Activated T-cell treated with anti-CD3 and anti-CD28 coated beads, Interleukin-2, amount 50 U/mL, for 24 hours (primary cell): ENCODE measurements at regions not wholly inside any gene's neighbourhood (a gene's known extent, or its start where the extent isn't known, plus 50 kb on each side); places are given as distances from the start of the nearest gene placed in this dataset.
"Not testable (repeated sequence)": the region's sequence is repeated elsewhere in the genome, so short reads cannot be mapped to it uniquely, and the experiment has no call there.

Source experiments
- DNase-seq: peaks from one replicate; pipeline ENCODE4 v3.0.0-alpha.2; 2020
- H3K27ac Mint-ChIP-seq: 2 replicates; pipeline ENCODE4 v1.8.0; 2020; ENCODE audit warnings: mild to moderate bottlenecking, mixed read lengths
- H3K27me3 Mint-ChIP-seq: 2 replicates; pipeline ENCODE4 v1.8.0; 2020; ENCODE audit warnings: mixed read lengths
- H3K36me3 Mint-ChIP-seq: 2 replicates; pipeline ENCODE4 v1.8.0; 2020; ENCODE audit warnings: low read depth, mixed read lengths
- H3K4me1 Mint-ChIP-seq: 2 replicates; pipeline ENCODE4 v1.8.0; 2020; ENCODE audit warnings: low read depth, mixed read lengths
- H3K4me3 Mint-ChIP-seq: 2 replicates; pipeline ENCODE4 v1.8.0; 2020; ENCODE audit warnings: mild to moderate bottlenecking, moderate library complexity, mixed read lengths
- H3K9me3 Mint-ChIP-seq: 2 replicates; pipeline ENCODE4 v1.8.0; 2020; ENCODE audit warnings: mixed read lengths

DNA sequence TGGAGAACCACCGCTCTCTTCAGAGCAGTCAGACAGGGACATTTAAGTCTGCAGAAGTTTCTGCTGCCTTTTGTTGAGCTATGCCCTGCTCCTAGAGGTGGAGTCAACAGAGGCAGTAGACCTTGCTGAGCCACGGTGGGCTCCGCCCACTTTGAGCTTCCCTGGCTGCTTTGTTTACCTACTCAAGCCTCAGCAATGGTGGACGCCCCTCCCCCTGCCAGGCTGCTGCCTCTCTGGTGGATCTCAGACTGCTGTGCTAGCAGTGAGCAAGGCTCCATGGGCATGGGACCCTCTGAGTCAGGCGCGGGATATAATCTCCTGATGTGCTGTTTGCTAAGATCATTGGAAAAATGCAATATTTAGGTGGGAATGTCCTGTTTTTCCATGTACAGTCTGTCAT is 89.5 kb upstream of the COP1 start:
- not testable (repeated sequence) for H3K4me3 Mint-ChIP-seq, H3K4me1 Mint-ChIP-seq, H3K27me3 Mint-ChIP-seq, DNase-seq, H3K27ac Mint-ChIP-seq, H3K36me3 Mint-ChIP-seq
- H3K9me3 Mint-ChIP-seq: peaks cover 46% of the 10 kb centered on the region

DNA sequence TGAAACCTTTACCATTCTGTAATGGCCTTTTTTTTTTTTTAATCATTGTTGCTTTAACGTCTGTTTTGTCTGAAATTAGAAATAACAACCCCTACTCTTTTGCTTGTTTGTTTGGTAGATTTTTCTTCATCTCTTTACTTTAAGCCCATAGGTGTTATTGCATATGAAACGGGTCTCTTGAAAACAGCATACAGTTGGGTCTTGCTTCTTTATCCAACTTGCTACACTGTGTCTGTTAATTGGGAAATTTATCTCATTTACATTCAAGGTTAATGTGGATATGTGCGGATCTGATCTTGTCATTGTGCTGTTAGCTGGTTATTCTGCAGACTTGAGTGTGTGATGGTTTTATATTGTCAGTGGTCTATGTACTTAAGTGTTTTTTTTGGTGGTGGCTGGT is 78.9 kb upstream of the COP1 start:
- Mint-ChIP-seq H3K27me3 (peaks cover 22% of the 10 kb centered on the region), H3K9me3 (peaks cover 57% of the 10 kb centered on the region), H3K4me3 (no peak overlapping the region), H3K4me1 (no peaks in the 10 kb centered on the region), H3K27ac (no peak overlapping the region), H3K36me3 (no peaks in the 10 kb centered on the region)
- DNase-seq: no peak

DNA sequence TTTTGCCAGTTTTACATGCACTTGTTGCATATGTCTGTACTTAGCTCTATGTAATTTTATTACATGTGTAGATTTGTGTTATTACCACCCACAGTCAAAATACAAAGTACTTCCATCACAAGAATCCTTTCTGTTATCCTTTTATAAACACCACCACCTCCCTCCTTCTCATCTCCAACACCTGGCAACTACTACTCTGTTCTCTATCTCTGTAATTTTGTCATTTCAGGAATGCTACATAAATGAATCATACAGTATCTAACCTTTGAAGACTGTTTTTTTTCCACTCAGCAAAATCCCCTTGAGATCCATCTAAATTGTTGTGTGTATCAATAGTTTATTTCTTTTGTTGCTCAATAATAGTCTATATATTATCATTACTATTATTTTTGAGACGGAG is 64.5 kb upstream of the COP1 start:
- no peak overlapping the region for H3K4me3 Mint-ChIP-seq
- DNase-seq: no peak
- H3K36me3 Mint-ChIP-seq: no peaks in the 10 kb centered on the region
- peaks cover 2% of the 10 kb centered on the region for H3K4me1 Mint-ChIP-seq
- H3K27ac Mint-ChIP-seq: no peak overlapping the region
- no peaks in the 10 kb centered on the region for H3K27me3 Mint-ChIP-seq
- H3K9me3 Mint-ChIP-seq: no peaks in the 10 kb centered on the region
